ENCODE measurements at regions not wholly inside any gene's neighbourhood (a gene's known extent, or its start where the extent isn't known, plus 50 kb on each side); places are given as distances from the start of the nearest gene placed in this dataset.
A peak's percentile ranks its signal among the peaks of the same experiment; 100 is the strongest.

DNA sequence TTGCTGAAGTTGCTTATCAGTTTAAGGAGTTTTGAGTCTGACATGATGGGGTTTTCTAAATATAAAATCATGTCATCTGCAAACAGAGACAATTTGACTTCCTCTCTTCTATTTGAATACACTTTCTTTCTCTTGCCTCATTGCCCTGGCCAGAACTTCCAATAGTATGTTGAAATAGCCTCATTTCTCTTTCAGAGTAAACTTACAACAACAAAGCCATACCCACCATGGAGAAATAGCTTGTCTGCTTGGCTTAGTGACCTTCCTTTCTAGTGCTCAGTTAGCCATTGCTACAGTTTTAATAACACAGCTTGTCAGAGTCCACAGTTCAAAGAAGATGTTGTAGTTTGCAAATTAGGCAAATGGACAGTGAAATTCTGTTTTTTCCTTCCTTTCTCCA, 228.0 kb downstream of the ETAA1 start:
- DNase-seq = no peak

DNA sequence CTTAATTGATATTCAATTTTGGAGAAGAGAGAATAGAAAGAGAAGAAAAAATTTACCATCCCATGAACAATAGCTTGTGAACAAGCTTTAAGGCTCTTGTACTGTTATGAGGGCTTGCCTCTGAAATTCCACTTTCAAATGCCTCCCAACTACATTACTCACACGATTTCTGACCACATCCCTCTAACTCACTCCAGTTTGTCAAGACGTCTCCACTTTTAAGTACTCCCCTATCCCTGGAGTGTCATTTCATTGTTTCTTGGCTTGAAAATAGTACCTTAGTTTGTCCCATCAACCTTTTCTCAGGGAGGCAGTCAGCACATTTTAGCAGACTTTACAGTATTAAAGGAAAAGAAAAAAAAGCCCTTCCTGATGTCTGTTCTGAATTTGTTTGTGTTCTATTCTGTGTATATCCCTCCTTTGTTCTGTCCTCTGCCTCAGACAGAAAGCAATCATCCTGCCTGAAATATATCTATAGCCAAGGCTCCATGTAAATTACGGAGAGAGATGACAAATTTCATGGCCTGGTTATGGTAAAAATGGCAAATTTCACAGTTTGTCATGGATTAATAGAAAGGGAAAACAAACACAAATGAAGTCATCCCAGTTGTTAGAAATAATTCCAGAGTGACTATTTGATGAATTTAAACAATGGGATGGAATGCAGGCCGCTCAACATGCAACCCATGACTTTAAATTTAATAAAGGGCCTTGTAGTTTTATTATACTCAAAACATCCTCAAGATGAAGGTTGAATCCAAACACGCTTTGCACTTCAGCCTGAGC, 228.8 kb downstream of the ETAA1 start:
- DNase-seq = no peak

DNA sequence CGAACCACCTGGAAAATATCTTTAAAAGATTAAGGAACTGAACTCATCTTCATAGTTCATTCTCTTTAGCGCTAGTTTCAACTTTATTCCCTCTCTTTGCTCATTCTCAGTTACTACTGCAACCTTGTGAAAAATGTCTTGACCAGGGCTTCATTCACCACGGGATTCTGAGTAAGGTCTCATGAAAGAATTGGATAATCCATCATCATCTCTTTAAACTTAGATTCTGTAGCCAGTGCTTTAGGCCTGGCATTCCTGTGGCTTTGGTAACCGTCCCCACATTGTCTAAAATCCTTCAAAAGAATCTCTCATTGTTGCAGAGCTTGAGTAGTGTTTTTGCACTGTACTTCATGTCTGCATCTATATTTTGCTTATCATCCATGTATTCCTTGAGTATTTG, 229.5 kb downstream of the ETAA1 start:
- no peak for DNase-seq

DNA sequence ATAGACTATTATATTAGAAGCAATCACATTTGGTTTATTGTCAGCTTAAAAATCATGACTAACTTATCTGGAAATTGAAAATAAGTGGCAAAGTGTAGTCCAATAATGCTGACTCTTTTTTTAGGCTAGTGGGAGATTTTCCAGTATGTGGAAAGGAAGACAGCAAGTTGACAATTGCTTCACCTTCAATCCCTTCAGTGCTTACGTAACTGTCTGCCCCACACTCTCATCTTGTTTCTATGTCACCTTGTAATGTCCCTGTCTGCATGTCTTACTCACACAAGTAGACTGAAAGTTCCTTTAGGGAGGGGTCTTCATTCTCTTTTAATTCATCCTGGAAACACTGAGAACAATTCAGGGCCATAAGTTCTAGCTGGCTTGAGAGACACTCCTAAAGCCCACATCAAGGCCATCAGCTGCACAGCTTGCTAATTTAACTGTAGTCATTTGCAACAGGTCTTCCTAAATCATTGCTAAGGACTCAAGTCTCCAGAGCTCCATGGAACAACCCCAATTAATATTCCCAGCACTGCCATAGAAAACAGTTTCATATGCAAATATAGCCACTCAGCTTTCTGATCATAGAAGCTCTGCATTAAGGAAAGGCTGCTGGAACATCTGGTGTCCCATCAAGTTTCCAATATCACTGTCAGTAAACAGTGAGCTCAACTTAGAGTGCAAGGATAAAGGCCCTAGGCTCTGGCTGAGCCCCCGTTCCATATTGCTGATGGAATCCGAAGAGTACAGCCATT, 230.5 kb downstream of the ETAA1 start:
- no peak for DNase-seq

DNA sequence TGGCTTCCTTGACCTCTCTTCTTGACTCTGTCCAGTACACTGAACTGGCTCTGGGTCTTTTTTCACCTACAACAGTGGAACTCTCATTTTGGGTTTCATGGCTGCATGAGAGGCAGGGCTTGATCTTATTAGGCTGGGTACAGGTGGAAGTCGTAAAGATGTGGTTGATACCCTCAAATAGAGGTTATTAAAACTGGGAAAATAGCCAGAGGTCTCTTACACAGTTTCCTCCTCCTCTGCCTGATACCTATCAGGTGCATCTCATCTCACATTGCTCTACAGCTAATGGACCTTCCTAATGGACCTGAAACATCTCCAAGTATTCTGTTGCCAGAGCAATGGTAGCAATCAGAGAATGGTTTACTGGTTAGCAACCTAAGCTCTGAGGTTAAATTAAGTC, 231.8 kb downstream of the ETAA1 start:
- DNase-seq = no peak

DNA sequence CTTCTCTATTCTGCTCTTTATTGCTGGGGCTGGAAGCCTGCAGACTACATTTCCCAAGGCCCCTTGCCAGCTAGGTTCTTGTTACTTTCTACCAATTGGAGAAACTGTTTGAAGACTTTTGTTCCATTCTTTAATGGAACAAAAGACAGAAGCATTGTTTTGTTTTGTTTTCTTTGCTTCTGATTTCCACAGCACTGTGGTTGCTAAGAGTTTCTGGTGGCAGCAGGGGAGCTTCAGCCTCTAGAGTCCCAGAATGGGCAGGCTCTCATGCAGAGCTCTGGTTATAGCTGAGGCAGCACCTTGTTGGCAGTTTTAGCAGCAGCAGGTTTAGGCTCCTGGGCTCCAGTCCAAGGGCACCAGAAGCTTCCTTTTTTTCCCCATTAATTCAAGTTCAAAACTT, 234.3 kb downstream of the ETAA1 start:
- no peak for DNase-seq

DNA sequence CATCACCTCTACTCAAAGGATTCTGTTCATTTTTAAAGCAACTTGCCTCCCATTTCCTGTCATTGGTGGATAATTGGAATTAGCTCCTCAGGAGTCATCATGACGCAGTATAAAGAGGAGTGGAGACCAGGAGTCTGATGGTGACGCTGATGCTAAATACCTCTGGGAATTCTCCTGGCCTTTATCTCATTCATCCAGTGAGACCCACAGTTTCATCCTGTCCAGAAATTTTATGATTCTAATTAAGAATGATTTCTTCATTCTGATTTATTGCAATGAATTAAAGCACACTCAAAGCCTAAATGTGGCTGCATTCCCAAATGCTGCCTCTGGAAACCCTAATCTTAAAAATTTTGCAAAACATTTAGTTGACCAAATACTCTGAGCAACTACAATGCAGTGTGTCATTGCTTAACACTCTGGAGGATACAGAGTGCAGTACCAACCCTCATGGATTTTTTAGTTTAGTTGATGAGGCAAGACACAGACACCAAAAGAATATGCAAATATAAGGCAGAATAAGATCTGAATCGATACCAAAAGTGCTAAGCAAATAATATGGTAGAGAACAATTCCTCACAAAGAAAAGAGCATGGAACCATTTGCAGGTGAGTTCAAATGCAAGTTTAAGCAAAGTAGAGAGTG, 236.2 kb downstream of the ETAA1 start:
- no peak for DNase-seq

DNA sequence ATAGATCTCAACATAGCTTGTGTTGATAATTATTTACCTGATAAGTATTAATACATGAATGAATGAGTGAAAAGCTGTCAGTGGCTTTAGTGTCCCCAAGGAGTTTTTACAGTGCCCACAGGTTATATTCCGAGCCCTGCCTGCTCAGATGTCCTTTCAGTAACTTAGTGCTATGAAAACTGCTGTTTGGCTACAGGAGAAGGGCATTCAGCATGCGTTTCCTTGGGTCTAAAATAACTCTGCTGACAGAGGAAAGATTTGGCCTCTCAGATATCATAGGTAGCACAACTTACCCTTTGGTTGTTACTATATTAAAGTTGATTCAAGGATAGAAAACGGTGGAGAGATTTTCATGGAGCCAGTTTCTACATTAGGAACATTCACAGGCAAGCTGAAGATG, 241.0 kb downstream of the ETAA1 start:
- DNase-seq = no peak

DNA sequence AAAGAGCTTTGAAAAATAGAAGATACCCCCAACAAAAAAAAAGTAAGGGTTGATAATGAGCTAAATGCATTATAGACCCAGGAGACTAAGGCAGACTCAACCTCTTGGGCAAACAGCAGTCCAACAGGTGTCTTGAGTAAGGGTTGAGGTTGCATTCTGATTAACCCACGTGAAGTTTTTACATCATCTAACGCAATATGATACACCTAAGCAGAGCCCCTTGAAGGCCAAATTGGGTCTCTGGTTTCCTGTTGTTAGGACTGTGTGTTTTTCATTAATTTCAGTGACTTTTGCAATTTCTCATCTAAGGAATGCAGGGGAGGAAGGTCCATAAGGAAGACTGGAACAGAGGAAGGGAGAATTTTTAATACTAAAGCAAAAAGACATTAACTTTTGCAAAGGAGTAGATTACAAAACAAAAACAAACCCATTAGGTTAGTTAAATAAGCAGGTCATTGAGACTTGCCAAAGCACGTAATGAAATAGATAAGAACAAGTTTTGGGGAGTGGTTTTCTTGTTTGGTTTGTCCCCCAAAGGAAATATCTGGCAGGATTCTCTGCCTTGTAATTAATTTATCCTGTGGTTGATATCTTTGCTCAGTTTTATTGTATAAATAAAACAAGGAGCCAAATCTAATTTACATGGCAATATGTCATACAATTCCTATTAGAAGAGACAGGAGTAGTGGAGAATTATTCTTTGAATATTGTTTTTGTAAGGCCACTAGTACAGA, 244.3 kb downstream of the ETAA1 start:
- no peak for DNase-seq

DNA sequence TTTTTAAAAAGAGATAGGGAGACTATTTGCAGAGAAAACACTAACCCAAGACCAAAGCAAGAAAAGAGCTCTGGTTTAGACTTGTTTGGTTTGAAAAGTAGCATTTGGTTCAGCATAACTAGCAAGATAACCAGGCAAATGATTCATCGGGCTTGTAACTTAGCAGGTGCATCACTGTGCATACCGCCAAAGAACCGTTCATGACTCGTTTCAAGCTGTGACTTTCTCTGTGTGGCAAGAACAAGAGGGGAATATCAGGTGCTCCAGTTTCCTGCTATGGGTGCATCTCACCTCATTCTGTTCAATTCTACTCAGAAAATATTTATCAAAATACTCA, 244.9 kb downstream of the ETAA1 start:
- DNase-seq = no peak

DNA sequence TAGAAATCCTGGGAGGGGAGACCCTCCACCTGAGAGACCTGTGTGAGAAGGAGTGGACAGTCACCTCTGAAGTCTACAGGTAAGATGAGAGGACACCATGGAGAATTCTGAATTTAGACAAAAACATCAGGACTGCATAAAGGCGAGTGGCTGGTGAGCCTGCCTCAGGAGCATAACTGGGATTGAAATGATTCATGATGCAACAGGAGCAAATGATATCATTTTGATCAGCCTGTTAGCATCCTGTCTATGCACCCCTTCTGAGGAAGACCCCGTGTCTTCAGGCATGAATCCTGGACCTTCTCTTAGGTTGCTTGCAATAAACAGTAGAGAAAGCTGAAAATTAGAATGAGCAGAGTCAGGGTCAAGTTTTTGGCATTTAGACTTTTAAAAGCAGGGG, 245.8 kb downstream of the ETAA1 start:
- no peak for DNase-seq

DNA sequence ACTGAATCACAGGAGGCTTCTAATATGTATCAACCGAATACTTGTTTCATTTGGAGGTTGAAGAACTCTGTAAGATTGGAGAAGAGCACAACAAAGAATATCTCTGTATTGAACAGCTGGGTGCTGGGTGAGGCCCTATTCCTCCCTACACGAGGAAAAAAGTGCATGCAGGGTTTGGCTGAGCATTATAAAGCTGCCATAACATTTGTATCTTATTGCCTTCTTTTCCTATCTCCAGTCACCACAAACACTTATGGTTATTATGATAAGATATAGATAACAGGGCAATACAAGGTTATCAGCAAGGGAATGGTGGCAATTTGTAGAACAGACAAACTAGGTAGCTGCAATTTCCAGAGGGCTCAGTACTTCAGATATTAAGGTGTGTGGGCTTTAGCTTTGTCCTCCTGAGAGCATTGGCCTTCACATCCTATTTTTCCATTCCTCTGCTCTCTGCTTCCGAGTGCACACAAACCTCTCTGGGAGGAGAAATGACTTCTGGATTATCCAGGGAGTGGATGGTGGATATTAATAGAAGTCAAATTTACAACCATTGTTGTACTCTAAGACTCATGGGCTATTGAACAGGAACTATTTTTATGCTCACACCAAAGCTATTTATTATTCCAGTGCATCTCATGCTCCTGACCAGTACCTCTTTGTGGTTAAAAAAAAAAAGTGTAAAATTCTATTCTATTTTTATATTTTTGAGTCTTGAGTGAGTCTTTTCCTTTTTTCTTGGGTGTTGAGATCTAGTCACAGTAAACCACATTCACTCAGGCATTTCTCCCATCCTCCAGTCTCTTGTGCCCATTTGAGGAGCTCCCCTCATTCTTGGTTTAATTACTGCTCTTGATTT, 248.4 kb downstream of the ETAA1 start:
- no peak for DNase-seq

DNA sequence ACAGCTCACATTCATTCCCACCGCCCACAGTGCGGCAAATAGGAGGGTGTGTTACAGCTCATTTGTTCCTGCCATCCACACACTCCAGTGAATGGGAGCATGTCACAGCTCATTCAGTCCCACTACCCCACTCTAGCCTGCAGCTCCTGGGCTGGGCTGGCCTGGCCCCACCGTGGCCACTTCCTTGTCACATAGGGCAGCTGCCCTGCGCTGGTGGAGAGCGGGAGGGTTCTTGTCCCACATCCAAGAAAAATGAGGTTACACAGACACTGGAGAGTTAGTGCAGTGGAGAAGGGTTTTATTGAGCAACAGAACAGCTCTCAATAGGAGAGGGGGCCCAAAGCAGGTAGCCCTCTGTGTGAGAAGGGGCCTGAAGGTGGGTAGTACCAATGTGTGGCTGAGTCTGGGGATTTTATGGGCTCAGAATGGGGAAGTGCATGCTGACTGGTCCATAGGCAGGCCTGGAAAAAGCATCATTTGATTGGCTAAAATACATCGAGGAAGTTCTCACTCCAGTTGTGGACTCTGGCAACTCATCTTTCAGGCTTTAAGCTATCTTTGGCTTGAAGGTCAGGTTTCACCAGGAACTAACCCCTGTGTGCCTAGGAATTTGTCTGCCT, 249.7 kb downstream of the ETAA1 start:
- DNase-seq = no peak

DNA sequence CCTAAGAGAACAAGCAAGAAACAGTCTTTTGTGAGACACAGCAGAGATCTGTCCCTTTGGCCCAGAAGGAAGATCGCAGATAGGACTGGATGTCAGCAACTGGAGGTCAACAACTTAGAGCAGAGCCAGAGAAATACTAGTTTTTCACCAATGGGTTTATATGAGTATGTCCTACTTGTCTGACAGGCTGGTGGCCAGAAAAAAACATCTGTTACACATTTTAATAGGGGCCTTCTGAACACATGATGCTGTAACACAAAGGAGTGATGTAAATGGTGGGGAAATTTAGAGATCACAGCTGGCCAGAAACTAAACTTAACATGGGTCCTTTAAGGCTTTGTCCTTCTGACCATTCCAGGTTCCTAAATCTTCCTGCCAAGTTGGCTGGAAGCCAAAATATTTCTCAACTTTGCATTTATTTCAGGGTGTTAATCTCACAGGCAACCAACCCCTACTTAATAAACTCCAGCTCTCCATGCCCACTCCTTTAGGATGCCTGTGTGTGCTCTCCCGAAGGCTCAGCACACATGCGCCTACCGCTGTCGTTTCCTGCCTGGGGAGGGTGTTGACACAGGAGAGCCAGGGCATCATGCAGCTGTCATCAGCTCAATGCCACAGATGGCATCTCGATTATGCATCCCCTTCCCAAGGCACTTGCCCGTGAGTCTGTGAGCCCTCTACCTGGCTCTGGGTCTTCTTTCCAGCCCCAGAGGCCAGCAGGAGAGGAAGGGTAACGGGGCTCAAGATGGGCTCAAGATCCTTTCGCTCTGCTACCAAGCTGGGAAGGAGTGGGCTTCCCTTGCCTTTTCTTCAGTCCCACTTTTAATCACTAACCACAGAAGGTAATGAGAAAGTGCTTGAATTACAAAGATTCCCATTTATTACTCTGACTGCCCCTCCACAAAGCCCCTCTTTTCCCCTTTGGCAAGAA, 252.5 kb downstream of the ETAA1 start:
- peak; percentile 14 for DNase-seq

DNA sequence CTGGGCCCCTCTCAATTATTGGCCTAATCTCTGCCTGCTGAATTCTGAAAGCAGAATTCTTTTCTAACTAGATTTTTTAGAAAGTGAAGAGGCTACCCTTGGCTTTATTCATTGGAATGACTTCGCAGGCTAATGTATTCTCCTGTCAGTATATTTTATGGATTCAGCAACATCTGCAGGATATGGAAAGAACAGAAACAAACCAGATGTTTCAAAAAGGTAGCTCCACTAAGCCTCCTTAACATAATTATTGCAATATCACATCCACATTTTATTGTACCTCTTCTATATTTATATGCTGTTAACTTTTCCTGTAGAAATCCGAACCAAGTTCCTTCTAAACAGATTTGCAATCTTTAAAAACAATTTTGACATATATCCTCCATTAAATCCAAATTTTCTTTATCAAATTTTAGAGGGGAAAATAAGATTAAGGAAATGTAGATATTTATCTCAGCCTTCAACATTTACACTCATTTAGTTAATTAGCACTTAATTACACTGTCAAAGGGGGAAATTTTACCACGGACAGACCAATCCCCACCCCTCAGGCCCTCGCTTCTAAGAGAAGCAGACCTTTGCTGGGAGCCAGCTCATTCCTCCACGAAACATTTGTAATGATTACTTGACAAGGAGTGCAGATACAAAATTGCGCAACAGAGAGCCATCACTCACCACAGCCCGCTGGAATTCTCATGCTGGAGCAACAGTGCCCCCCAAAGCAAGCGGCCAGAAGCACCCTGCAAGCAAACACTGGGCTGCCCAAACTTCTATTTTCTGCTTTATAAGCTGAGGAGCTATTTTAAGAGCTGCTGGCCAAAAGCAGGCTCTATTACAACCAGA, 253.4 kb downstream of the ETAA1 start:
- DNase-seq = no peak

DNA sequence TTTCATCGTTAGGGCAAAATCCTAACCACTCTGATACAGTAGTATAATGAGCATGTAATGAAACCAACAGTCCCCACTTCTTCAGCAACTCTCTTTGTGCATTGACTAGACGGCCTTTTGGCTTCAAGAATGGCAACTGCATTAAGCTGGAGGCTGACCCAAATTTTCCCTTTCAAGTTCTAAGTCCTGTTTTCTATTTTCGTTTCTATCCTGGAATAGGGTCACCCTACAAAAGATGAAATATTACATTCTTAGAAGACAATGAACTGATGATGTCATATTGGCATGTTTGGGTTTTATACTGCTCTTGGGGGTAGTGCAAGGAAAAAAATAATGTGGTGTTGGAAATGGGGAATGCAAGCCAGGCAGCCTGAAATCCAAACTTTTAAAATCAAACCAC, 254.4 kb downstream of the ETAA1 start:
- no peak for DNase-seq

DNA sequence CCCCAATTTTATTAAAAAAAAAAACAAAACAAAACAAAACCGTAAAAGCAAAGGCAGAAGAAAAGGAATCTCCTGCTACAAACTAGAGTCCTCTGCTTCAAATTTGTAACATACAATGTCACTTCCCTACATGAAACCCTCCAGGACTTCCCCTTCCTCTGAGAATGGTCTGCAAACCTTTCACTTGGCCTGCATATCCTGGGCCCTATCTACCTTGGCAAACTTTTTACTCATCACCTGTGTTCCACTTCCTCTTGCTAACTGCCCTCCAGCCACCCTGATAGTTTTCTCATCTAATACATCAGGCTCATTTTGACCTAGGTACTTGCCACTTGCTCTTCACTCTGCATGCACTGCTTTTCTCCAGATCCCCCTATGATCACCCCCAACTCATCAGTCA, 255.5 kb downstream of the ETAA1 start:
- DNase-seq = no peak

DNA sequence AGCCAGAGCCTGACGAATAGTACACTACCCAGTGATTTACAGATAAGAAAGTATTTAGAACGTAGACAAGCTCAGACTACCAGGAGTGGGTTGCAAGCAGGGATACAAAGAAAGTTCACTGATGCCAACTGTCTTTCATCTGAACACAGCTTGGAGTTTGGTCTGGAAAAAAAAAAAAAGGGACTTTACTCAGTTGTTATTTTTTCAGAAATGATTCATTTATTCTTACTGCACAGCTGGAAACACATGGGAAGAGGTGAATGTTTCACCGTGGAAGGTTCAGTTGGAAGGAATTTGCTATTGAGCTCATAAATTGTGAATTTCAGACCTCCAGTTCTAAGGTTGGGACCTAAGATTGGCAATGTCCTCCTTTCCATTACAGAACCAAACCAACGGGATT, 259.7 kb downstream of the ETAA1 start:
- no peak for DNase-seq

DNA sequence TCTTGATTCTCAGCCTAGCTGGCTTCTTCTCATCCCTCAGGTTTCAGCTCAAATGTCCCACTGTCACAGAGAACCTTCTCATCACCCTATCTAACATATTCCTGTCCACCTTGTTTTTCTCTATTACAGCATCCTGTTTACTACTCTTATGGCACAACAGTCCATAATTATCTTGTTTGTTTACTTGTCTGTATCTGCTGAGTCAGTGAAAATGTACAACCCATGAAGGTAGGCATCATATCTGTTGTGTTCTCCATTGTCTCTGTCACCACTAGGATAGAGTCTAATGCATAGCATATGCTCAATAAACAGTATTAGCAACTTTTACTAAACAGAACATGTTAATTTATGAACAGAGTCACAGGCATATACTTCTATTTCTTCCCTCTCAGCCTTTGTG, 261.7 kb downstream of the ETAA1 start:
- DNase-seq = no peak

DNA sequence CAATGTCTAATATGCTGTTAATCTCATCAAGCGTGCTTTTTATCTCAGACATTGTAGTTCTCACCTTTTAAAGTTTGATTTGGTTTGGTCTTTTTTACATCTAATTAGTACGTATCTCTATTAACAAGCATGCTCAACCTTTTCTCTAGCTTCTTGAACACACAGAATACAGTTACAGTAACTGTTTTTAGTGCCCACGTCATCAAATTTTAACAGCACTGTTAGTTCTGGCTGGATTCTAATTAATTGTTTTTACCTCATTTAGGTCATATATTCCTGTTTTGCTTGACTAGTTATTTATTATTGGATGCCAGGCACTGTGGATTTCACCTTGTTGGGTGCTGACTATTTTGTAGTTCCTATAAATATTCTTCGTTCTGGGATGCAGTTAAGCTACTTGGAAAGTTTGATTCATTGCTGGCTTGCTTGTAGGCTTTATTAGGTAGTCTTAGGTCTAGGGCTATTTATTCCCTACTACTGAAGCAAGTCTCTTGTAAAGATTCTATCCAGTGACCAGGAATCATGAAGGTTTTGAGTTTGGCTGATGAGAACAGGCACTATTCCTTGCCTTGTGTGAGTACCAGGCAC, 263.0 kb downstream of the ETAA1 start:
- DNase-seq = no peak

All from NCI-H1417 treated with DMSO at 0.1 percent for 48 hours (cell line).